DND-41 (cell line): ENCODE measurements at regions not wholly inside any gene's neighbourhood (a gene's known extent, or its start where the extent isn't known, plus 50 kb on each side); places are given as distances from the start of the nearest gene placed in this dataset.

Experiments
- ATAC-seq: fragments of 200-7000 bp; cut with Tn5 transposase; 3 replicates; pipeline ENCODE4 v1.9.1; 2021; ENCODE audit warnings: low read depth; ENCODE audit not compliant: insufficient read depth
- DNase-seq: peaks from one replicate; pipeline ENCODE4 v3.0.0-alpha.2; 2020
- H2AFZ ChIP-seq: 2 replicates; pipeline ENCODE4 v1.6.0; 2012; ENCODE audit warnings: low read depth, low read length
- H3K27ac ChIP-seq: 2 replicates; pipeline ENCODE4 v1.5.1; 2012; ENCODE audit warnings: low read length, inconsistent platforms
- H3K27me3 ChIP-seq: fragments of 200-600 bp; sonication (generic); 2 replicates; pipeline ENCODE4 v1.6.0; 2012; ENCODE audit warnings: low read length, mild to moderate bottlenecking, inconsistent platforms; ENCODE audit not compliant: insufficient read depth, poor library complexity
- H3K36me3 ChIP-seq: 2 replicates; pipeline ENCODE4 v1.5.1; 2012; ENCODE audit warnings: low read length, inconsistent platforms; ENCODE audit not compliant: insufficient read depth
- H3K4me1 ChIP-seq: 2 replicates; pipeline ENCODE4 v1.5.1; 2012; ENCODE audit warnings: mild to moderate bottlenecking, low read length; ENCODE audit not compliant: insufficient read depth
- H3K4me2 ChIP-seq: 2 replicates; pipeline ENCODE4 v1.6.0; 2012; ENCODE audit warnings: mild to moderate bottlenecking, moderate library complexity, low read length, inconsistent platforms; ENCODE audit not compliant: insufficient read depth
- H3K4me3 ChIP-seq, 2 experiments: fragments of 200-600 bp in 1 of 2; shearing (Covaris generic) in 1 of 2; 2 replicates each; pipeline ENCODE4 v1.5.1; 2012 to 2016; ENCODE audit warnings: inconsistent platforms in 2 of 2, low read length in 2 of 2, mild to moderate bottlenecking in 2 of 2, low read depth in 1 of 2, moderate library complexity in 1 of 2
- H3K79me2 ChIP-seq: 2 replicates; pipeline ENCODE4 v1.6.0; 2012; ENCODE audit warnings: low read length, inconsistent platforms; ENCODE audit not compliant: insufficient read depth
- H3K9ac ChIP-seq: 2 replicates; pipeline ENCODE4 v1.6.0; 2012; ENCODE audit warnings: low read depth, mild to moderate bottlenecking, inconsistent platforms, low read length, moderate library complexity
- H3K9me3 ChIP-seq: 2 replicates; pipeline ENCODE4 v1.5.1; 2012; ENCODE audit warnings: low read length, moderate library complexity, mild to moderate bottlenecking, inconsistent platforms; ENCODE audit not compliant: insufficient read depth, severe bottlenecking
- H4K20me1 ChIP-seq: 2 replicates; pipeline ENCODE4 v1.6.0; 2012; ENCODE audit warnings: low read length; ENCODE audit not compliant: insufficient read depth
- EZH2 ChIP-seq: IDR thresholded peaks from 3 replicates; pipeline ENCODE4 v1.6.1; 2012; ENCODE audit warnings: borderline replicate concordance, low read depth, mild to moderate bottlenecking, moderate library complexity, low read length, inconsistent platforms; ENCODE audit not compliant: severe bottlenecking
- TF ChIP-seq, protein P1 (sequence below): IDR thresholded peaks from 2 replicates; pipeline ENCODE4 v1.5.1; 2012; ENCODE audit warnings: borderline replicate concordance, low read length, moderate library complexity, mild to moderate bottlenecking; ENCODE audit not compliant: poor library complexity, severe bottlenecking; ENCODE audit errors: extremely low read depth

DNA sequence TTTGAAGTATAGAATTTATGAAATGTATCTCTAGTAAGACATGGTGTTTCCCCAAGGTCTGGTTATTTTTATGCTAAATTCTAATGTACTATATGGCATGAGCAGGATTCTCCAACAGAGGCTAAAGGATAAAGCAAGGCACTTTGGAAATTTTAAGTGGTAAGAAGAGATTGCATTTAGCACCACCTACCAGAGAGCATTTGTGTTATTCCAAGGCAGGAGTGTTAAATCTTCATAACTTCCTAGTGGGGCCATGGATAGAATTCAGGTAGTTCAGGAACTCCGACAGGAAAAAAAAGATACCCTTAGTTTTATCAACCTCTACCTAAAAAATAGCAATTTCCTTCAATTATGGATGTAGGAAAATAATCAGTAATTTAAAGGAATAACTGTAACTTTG lies 497.4 kb upstream of the CRIM1 start:
- Histone ChIP-seq H3K4me1 (no peaks in the 10 kb centered on the region), H3K4me2 (no peak overlapping the region), H3K9ac (no peak overlapping the region), H3K36me3 (no peaks in the 10 kb centered on the region), H3K79me2 (no peaks in the 10 kb centered on the region), H3K9me3 (no peaks in the 10 kb centered on the region), H3K4me3 (no peak overlapping the region), H3K27me3 (no peaks in the 10 kb centered on the region), H2AFZ (no peak overlapping the region), H4K20me1 (no peaks in the 10 kb centered on the region), H3K27ac (no peak overlapping the region)
- no peak for TF ChIP-seq EZH2
- TF ChIP-seq, protein P1, sequence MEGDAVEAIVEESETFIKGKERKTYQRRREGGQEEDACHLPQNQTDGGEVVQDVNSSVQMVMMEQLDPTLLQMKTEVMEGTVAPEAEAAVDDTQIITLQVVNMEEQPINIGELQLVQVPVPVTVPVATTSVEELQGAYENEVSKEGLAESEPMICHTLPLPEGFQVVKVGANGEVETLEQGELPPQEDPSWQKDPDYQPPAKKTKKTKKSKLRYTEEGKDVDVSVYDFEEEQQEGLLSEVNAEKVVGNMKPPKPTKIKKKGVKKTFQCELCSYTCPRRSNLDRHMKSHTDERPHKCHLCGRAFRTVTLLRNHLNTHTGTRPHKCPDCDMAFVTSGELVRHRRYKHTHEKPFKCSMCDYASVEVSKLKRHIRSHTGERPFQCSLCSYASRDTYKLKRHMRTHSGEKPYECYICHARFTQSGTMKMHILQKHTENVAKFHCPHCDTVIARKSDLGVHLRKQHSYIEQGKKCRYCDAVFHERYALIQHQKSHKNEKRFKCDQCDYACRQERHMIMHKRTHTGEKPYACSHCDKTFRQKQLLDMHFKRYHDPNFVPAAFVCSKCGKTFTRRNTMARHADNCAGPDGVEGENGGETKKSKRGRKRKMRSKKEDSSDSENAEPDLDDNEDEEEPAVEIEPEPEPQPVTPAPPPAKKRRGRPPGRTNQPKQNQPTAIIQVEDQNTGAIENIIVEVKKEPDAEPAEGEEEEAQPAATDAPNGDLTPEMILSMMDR: no peak
- ATAC-seq: no peak
- DNase-seq: no peak

DNA sequence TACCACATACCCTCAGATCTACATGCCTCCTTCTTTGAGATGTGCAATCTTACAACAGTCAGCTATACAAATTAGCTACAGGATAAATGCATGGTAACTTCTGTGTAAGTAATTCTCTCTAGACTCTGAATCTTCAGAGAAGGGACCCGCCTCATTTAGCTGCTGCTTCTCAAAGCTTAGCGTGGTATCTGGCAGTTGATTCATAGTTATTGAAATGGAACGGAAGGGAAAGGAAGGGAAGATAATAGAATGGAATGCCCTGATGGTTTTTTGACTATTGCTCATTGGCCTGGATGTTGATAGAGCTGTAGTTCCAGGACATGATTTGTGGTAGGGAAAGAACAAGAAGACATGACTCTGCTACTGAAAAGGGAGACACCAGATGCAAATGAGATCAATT lies 498.1 kb upstream of the CRIM1 start:
- Histone ChIP-seq H3K4me3 (no peak overlapping the region), H3K4me1 (no peaks in the 10 kb centered on the region), H3K9ac (no peak overlapping the region), H3K36me3 (no peaks in the 10 kb centered on the region), H3K9me3 (no peaks in the 10 kb centered on the region), H3K4me2 (no peak overlapping the region), H3K27ac (no peak overlapping the region), H2AFZ (no peak overlapping the region), H3K79me2 (no peaks in the 10 kb centered on the region), H3K27me3 (no peaks in the 10 kb centered on the region), H4K20me1 (no peaks in the 10 kb centered on the region)
- ATAC-seq (no peak), DNase-seq (no peak)
- no peak for TF ChIP-seq EZH2
- TF ChIP-seq, protein P1: no peak

DNA sequence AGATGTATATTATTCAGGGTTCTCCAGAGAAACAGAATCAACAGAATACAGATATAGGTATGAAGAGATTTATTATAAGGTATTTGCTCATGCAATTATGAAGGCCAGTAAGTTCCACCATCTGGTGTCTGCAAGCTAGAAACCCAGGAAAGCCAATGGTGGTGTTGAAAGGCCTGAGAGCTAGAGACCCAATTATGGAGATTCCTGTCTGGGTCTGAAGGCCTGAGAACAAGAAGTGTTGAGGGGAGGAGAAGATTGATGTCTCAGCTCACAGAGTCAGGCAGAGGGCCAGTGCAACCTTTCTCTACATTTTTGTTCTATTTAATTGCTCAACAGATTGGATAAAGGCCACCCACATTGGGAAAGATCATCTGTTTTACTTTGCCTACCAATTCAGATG lies 524.2 kb upstream of the CRIM1 start:
- Histone ChIP-seq H4K20me1 (no peaks in the 10 kb centered on the region), H3K4me2 (no peak overlapping the region), H2AFZ (no peak overlapping the region), H3K9ac (no peak overlapping the region), H3K4me1 (no peaks in the 10 kb centered on the region), H3K4me3 (no peak overlapping the region), H3K79me2 (no peaks in the 10 kb centered on the region), H3K9me3 (no peaks in the 10 kb centered on the region), H3K27ac (no peak overlapping the region), H3K36me3 (no peaks in the 10 kb centered on the region), H3K27me3 (no peaks in the 10 kb centered on the region)
- ATAC-seq: no peak
- TF ChIP-seq, protein P1: no peak
- TF ChIP-seq EZH2: no peak
- DNase-seq: no peak

DNA sequence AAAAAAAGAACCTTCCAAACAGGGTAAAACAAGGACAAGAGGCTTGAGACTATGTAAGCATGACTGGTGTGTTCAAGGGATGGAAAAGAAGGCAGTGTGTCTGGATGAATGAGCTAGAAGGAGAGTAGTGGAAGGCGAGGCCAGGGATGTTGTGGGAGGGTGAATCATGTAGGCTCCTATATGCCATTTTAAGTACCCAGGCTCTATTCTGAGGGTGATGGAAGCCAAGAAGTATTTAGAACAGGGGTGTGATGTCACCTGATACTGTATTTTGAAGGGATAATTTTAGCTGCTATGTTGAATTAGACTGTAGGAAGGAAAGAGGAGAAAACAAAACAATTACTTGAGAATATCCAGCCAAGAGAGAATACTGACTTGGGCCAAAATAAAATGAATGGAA lies 524.7 kb upstream of the CRIM1 start:
- Histone ChIP-seq H2AFZ (no peak overlapping the region), H3K9ac (no peak overlapping the region), H3K4me1 (no peaks in the 10 kb centered on the region), H3K9me3 (no peaks in the 10 kb centered on the region), H3K27ac (no peak overlapping the region), H3K4me3 (no peak overlapping the region), H3K79me2 (no peaks in the 10 kb centered on the region), H3K36me3 (no peaks in the 10 kb centered on the region), H3K4me2 (no peak overlapping the region), H3K27me3 (no peaks in the 10 kb centered on the region), H4K20me1 (no peaks in the 10 kb centered on the region)
- ATAC-seq: no peak
- TF ChIP-seq, protein P1: no peak
- no peak for TF ChIP-seq EZH2
- no peak for DNase-seq
